Fibroblast of mammary gland (primary cell): ENCODE measurements at regions not wholly inside any gene's neighbourhood (a gene's known extent, or its start where the extent isn't known, plus 50 kb on each side); places are given as distances from the start of the nearest gene placed in this dataset.

Experiments
- DNase-seq: peaks from one replicate; pipeline ENCODE4 v3.0.0-alpha.2; 2010; ENCODE audit warnings: low read depth
- H3K4me3 ChIP-seq: 2 replicates; pipeline ENCODE4 v1.5.1; 2011; ENCODE audit warnings: low read depth, mild to moderate bottlenecking, low read length, moderate library complexity; ENCODE audit not compliant: control insufficient read depth
- CTCF ChIP-seq: conservative IDR thresholded peaks from 2 replicates; pipeline ENCODE4 v1.5.1; 2011; ENCODE audit warnings: low read depth, low read length, inconsistent platforms; ENCODE audit not compliant: control insufficient read depth, insufficient read depth

GRCh38 chr11:8802251-8802650 lies 108.7 kb upstream of the AKIP1 start:
- DNase-seq = no peak
- TF ChIP-seq CTCF = no peak
- no peak overlapping the region for H3K4me3 ChIP-seq

GRCh38 chr11:8803973-8804372 lies 107.0 kb upstream of the AKIP1 start:
- no peak overlapping the region for H3K4me3 ChIP-seq
- no peak for TF ChIP-seq CTCF
- DNase-seq = no peak

GRCh38 chr11:8805296-8805695 lies 105.7 kb upstream of the AKIP1 start:
- DNase-seq = no peak
- no peak for TF ChIP-seq CTCF
- H3K4me3 ChIP-seq = no peak overlapping the region

- no peak for TF ChIP-seq CTCF
- no peak for DNase-seq
- no peak overlapping the region for H3K4me3 ChIP-seq
Measured at GRCh38 chr11:8806974-8807373, 104.0 kb upstream of the AKIP1 start.

- H3K4me3 ChIP-seq = peak overlapping the region; percentile 33
- no peak for TF ChIP-seq CTCF
- DNase-seq = peak; percentile 94
Measured at GRCh38 chr11:8807544-8808225, 103.3 kb upstream of the AKIP1 start.

- DNase-seq = no peak
- peak overlapping the region; percentile 33 for H3K4me3 ChIP-seq
- no peak for TF ChIP-seq CTCF
Measured at GRCh38 chr11:8808226-8808585, 102.8 kb upstream of the AKIP1 start.

- H3K4me3 ChIP-seq = peak overlapping the region; percentile 72
- no peak for TF ChIP-seq CTCF
- DNase-seq = no peak
Measured at GRCh38 chr11:8809241-8809938, 101.6 kb upstream of the AKIP1 start.
